GM12878 (cell line): ENCODE measurements at regions not wholly inside any gene's neighbourhood (a gene's known extent, or its start where the extent isn't known, plus 50 kb on each side); places are given as distances from the start of the nearest gene placed in this dataset.

Experiments used
- BCL3 ChIP-seq: IDR thresholded peaks from 2 replicates; pipeline ENCODE4 v1.6.1; 2011; ENCODE audit warnings: borderline replicate concordance, low read depth, mild to moderate bottlenecking, moderate library complexity, low read length; ENCODE audit not compliant: insufficient read depth, poor library complexity, severe bottlenecking
- CTCF ChIP-seq, 3 experiments: IDR thresholded peaks in 2 of 3; conservative IDR thresholded peaks in 1 of 3; 2 replicates each; pipeline ENCODE4 v1.5.1; 2011; ENCODE audit warnings: low read depth in 3 of 3, low read length in 3 of 3, mild to moderate bottlenecking in 3 of 3, control low read depth in 2 of 3, moderate library complexity in 2 of 3, inconsistent platforms in 1 of 3, mixed read lengths in 1 of 3; ENCODE audit not compliant: control insufficient read depth in 2 of 3, insufficient read depth in 1 of 3; ENCODE audit errors: extremely low read depth in 1 of 3
- EGR1 ChIP-seq, 2 experiments: IDR thresholded peaks; 1 replicate in 1 of 2; 2 replicates in 1 of 2; pipeline ENCODE4 v1.6.1; 2011 to 2012; ENCODE audit warnings: low read depth in 2 of 2, low read length in 2 of 2, borderline replicate concordance in 1 of 2, mild to moderate bottlenecking in 1 of 2, moderate library complexity in 1 of 2
- EZH2 ChIP-seq: IDR thresholded peaks from 2 replicates; pipeline ENCODE4 v1.6.1; 2012; ENCODE audit warnings: low read depth, mild to moderate bottlenecking, control low read depth, inconsistent platforms, low read length, borderline replicate concordance; ENCODE audit not compliant: control insufficient read depth
- NFIC ChIP-seq: IDR thresholded peaks from 2 replicates; pipeline ENCODE4 v1.6.1; 2012; ENCODE audit warnings: low read depth, mild to moderate bottlenecking, inconsistent platforms, low read length, moderate library complexity
- NR2C1 ChIP-seq: fragments of 450-650 bp; IDR thresholded peaks from 2 replicates; pipeline ENCODE4 v1.6.1; 2017; ENCODE audit warnings: antibody characterized with exemption, mild to moderate bottlenecking, moderate library complexity
- POLR2A ChIP-seq: IDR thresholded peaks from 2 replicates; pipeline ENCODE4 v1.6.1; 2011; ENCODE audit warnings: low read depth, mild to moderate bottlenecking, low read length
- POLR2AphosphoS5 ChIP-seq: IDR thresholded peaks from 2 replicates; pipeline ENCODE4 v1.6.1; 2011; ENCODE audit warnings: mild to moderate bottlenecking, low read length, inconsistent platforms
- RAD21 ChIP-seq: IDR thresholded peaks from 2 replicates; pipeline ENCODE4 v1.6.1; 2011; ENCODE audit warnings: mild to moderate bottlenecking, low read depth, low read length, moderate library complexity; ENCODE audit not compliant: insufficient read depth
- REST ChIP-seq: IDR thresholded peaks from 2 replicates; pipeline ENCODE4 v1.6.1; 2012; ENCODE audit warnings: mild to moderate bottlenecking, low read depth, low read length

GRCh38 chr12:76940671-76941445 lies 62.0 kb upstream of the CSRP2 start:
- TF ChIP-seq CTCF (IDR thresholded peaks at IDR 0.05 in 2 of 3, conservative IDR thresholded peaks at IDR 0.05 in 1 of 3; ENCODE audit: control insufficient read depth in 2 of 3, extremely low read depth in 1 of 3, insufficient read depth in 1 of 3, low read depth in 3 of 3, low read length in 3 of 3) (no peak), RAD21 (no peak), EZH2 (no peak), BCL3 (no peak), POLR2A (no peak), EGR1 (IDR thresholded peaks at IDR 0.05; ENCODE audit: borderline replicate concordance in 1 of 2, low read depth in 2 of 2, low read length in 2 of 2) (no peak), NFIC (no peak), POLR2AphosphoS5 (no peak), REST (no peak), NR2C1 (no peak)
